ENCODE measurements at regions not wholly inside any gene's neighbourhood (a gene's known extent, or its start where the extent isn't known, plus 50 kb on each side); places are given as distances from the start of the nearest gene placed in this dataset.
"Not testable (repeated sequence)": the region's sequence is repeated elsewhere in the genome, so short reads cannot be mapped to it uniquely, and the experiment has no call there.

DNA sequence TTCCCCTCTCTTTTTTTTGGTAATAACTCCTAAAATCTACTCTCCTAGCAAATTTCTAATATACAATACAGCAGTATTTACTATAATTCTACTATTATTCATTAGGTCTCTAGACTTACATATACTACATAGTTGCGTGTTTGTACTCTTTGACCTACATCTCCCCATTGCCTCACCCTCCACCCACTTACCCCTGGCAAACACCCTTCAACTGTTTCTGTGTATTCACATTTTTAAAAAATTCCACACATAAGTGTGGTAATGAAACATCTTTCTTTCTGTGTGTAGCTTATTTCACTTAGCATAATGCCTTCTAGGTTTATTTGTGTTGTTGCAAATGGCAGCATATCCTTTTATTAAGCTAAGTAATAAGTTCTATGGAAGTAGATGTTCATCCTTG, 336.0 kb downstream of the CCDC85A start:
- no peak for DNase-seq

DNA sequence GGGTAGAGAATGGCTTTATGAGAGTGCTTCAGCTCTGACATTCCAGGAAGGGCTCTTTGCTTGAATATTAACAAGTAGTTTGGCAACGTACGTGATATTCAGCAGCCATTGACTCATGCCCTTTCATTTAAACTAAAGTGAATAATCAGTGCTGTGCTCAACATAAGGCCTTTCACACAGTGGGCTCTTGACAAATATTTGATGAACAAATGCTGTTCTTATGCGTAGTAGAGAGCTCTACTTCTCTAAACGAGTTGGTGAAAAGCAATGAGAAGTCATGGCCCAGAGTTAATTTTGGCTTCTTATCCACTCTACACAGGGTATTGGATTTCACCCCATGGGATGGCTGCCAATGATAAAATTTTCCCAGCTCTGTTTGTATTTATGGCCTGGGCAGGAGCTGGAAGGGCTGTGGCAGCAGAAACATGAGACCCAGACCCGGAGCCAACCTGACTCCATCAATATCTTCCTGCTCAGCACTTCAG, 338.9 kb downstream of the CCDC85A start:
- DNase-seq = peak; percentile 45

DNA sequence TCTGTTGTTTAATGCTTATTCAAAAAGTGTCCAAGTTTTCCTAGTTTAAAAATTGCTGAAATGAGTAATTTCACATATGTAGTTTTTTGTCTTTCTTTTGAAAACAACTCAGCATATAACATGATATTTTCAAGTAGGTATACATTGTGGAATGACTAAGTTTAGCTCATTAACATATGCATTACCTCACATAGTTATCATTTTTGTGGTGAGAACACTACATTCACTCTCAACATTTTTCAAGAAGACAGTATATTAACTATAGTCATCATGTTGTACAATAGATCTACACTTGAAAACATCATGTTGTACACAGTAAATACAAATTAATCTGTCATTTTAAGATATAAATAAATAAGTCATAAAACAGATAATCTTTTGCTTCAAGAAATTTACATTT, 340.0 kb downstream of the CCDC85A start:
- DNase-seq = no peak

DNA sequence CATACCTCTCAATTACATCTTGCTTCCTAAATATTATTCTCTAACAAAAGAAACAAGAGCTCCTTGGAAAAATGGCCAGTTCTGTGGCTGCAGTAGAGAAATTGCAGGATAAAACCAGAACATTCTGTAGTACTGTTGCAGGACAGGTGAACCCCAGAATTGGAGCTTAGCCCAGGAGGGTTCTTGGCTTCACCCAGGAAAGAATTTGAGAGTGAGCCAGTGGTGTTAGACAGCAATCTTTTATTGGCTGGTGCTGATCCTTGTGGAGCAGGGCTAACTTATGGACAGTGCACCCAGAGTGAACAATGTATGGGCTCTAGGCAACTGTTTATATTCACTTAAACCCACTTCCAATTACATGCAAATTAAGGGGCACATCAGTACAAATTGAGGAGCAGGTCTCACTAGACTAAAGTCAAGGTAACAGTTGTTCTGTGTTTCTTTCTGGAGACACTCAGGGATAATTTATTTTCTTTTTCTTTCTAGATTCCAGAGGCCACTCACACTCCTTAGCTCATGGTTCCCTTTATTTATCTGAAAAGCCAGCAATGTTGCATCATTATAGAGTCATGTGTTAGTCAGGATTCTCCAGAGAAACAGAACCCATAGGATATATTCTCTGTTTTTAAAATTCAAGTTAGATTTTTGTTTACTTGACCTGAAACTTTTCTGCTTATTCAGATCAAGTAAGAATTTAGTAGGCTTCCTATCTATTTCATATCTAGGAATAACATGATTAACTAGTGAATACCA, 348.1 kb downstream of the CCDC85A start:
- no peak for DNase-seq

DNA sequence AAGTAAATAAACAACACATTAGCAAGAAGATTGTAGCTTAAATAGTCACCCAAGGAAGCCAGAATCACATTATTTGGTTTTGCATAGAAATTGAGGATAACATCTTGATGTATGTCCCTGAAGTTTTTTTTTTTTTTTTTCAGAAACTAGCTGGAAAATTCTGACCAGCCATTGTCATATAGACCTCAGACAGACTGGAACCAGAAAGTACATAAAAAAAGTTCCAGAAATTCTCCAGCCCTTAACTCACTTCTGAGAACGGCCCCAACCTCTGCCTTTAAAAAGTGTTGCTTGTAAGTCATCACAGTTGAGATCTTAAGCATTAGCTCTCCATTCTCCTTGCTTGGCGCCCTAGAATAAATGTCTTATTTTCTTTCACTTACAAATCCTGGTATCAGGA, 350.5 kb downstream of the CCDC85A start:
- DNase-seq = no peak

DNA sequence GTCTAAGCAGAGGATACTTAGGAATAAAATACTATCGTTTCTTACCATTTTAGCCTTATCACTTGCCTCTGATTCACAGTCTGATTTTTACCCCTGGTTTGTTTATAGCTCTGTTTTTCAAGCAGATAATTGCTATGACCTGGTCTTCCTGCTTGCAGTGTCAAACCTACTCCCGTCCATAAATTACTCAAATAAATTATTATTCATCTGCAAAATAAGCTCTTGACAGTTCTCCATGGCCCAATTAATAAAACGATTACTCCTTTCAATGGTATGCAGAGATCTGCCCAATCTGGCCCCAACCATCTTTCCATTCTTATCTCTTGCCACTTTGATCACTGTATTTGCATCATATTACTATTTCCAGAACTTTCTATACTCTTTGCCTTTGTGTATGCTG, 354.0 kb downstream of the CCDC85A start:
- no peak for DNase-seq

DNA sequence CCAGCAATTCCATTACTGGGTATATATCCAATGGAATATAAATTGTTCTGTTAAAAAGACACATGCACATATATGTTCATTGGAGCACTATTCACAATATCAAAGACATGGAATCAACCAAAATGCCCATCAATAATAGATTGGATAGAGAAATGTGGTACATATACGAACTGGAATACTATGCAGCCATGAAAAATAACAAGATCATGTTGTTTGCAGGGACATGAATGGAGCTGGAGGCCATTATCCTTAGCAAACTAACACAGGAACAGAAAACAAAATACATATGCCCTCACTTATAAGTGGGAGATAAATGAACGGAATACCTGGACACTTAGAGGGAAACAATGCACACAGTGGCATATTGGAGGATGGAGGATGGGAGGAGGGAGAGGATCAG, 355.8 kb downstream of the CCDC85A start:
- DNase-seq = no peak

DNA sequence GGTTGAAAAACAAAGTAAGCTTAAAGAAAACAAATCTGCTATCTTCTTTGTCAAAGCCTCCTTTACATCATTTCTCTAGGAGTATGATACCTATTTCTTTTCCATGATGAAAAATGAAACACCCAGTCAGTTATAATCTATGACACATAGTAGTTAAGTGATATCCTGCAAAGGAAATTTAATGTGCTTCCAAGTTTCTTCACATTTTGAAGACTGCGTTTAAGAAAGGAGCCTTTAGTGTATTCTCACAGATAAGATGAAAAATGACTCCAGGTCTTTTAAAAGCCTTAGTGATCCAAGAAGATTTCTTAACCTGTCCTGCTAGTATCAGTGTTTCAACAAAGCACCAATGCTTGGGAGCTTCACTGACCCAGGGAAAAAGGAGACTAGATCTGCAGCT, 356.7 kb downstream of the CCDC85A start:
- DNase-seq = no peak

DNA sequence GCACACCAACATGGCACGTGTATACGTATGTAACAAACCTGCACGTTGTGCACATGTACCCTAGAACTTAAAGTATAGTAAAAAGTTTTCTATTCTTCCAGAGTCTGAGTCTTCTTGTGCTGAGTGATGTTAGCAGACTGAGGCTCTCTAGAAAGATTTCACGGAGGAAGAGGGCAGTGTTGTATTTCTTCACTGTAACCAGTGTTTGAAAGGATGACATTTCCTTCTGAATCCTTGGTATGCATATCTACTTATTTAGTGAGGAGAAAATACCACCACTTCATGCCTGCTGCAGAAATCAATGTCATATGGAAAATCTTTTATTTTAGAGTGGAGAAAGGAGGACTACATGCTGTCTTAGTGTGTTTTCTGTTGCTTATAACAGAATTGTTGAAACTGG, 357.1 kb downstream of the CCDC85A start:
- DNase-seq = no peak

DNA sequence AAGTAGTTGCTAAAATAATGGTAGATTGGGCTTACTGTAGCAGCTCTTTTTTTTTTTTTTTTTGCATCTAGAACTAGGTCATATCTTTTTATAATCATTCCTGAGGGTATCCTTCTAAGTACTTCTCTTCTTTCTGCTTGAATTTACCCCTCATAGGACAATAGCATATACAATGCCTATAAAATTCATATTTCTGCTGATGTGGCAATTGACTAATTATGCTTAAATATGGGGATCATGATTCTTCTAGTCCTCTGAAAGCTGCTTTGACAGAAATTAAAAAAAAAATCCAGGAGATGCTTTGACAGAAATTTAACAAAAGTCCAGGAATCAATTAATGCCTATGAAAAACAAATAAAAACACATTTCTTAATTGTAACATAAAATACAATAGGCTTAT, 358.4 kb downstream of the CCDC85A start:
- DNase-seq = no peak

DNA sequence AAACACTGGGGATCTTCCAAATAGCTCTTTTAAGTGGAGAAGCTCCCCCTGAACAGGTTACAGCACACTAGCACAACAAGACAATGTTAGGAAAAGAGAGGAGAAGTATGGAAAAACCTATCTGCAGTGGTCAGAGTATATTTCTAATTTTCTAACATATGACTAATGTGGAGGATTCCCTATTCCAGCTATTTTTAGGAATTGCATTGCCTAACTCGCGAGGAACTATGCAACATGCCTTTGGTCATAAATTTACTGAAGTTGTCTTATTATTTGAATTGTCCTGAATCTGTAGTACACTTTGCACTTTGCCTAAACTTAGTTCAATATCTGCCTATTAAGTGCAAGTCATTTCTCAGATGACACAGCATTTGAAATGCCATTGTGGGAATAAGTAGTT, 381.4 kb downstream of the CCDC85A start:
- DNase-seq = no peak

DNA sequence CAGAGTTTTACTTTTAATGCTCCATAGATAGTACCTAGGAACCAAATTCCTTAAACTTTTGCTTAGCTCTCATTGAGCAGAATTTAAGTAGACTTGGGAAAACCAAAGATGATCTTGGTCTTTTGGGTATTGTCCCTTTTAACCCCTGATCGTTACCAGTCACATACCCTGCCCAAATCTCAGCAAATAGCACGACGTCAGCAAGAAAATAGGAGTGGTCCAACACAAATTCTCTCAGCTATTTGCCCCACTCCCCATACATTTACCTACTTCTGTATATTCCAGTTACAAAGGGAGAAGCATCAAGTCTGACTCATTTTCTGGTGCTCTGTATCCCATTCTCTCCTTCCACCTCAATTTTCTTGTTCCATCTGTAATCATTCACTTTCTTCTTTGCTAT, 387.3 kb downstream of the CCDC85A start:
- no peak for DNase-seq

DNA sequence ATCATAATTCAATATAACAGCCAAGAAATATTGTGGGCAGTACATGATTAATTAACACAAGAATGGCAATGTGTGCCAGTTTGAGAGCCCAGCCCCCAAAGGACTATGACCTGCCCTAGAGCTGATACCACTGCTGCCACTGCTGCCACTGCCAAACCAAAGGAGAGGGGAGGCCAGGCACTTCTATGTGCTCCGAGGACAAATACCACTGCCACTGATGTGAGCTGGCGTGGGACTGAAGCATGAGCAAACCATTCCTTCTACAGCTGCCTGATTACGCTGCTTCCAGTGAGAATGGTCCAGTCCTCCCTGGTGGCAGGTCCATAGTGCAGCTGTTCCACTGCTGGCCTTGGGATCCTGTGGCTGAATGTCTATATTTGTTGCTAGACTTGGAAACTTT, 392.2 kb downstream of the CCDC85A start:
- no peak for DNase-seq

DNA sequence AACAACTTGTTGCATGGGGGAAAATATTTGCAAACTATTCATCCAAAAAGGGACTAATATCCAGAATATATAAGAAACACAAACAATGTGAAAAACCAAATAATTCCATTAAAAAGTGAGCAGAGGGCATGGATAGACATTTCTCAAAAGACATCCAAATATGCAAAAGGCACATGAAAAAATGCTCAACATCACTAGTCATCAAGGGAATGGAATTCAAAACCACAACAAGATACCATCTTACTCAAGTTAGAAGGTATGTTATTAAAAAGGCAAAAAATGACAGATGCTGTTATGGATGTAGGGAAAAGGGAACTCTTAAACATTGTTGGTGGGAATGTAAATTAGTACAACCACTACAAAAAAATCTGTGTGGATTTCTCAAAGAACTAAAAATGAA, 396.5 kb downstream of the CCDC85A start:
- no peak for DNase-seq

DNA sequence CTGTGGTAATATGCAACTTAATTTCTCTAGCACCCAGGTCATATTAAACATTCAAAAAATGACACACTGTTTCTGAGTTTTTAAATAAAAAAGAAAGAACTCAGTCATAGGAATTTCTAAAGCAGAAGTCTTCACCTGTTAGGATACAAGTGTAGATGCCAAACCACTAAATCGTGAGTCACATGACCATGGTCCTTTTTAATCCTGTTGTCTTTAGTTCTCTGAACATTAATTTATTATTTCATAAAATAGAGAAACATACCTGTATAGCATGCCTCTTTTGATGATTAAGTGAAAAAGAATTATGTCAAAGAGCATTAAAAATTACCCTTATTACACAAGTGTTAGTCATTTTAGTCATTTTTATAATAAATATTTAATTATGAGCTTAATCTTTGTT, 398.8 kb downstream of the CCDC85A start:
- DNase-seq = no peak

DNA sequence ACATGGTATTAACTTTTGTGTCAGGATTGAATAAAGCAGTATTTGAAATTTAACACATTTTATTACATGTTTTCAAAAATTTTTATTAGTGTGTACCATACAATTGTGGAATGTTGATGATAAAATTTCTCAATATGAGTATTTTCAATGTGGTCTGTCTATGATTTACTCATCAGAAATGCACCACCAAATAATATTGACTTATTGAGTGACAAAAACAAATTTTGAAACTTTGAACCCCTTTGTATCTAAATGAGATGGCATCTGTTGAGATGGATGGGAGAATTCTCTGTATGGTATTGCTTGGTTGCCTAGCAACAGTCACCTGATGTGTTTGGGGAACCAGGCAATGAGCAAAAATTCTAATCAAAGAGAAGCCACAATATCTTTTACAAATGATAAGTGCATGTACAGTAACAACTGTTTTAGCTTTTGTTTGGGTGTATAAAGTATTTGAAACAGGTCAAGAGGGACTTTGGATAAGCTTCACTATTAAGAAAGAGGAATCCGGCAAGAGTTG, 400.1 kb downstream of the CCDC85A start:
- no peak for DNase-seq

DNA sequence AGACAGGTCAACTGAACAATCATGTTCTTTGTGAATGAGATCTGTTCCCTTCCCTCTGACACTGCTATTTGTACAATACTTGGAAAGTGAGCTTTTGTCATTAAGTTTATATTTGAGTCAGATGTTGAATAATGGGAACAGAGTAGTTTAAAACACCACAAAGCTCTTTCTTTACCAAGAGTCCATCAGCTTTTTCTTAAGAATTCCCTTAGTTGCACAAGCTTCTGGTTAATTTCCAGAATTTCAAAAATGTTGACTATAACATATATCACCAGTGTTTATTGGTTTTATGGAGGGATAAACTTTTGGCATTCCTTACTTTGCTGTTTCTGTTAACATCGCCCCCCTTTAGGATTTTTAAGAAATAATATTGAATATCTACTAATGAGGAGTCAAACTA, 403.7 kb downstream of the CCDC85A start:
- DNase-seq = no peak

DNA sequence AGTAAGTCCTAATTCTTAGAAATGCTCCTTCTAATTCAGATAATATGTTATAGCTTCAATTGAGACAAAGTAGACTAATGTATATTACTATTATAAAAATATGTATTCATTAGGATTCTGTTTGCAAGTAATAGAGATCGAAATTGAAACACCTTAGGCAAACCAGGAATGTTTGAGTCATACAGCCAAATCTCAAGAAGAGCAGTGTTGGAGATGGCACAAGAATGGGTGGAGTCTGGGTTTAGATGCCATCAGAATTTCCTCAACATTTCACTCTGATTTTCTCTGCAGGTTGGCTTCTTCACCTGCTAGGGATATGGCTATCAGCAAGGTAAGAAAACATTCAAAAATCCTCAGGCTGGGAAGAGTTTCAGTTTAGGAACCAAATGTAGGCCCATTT, 405.4 kb downstream of the CCDC85A start:
- DNase-seq = no peak

DNA sequence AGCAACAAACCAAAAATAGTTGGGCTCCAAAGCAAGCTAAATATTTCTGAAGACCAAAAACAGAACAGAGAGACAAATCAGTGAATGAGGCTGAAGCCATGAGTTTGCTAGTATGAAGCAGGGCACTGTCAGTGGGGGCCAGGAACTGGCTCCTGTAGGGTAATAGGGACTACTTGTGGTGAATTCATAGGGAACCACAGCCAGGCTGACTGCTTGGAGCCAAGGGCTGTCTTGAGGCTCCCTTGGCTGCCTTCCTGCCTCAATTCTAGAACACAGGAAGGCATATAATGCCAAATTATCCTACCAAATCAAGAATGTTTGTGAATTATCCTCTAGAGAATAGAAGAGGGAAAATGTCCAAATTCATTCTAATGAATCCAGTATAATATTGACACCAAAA, 406.0 kb downstream of the CCDC85A start:
- DNase-seq = no peak

DNA sequence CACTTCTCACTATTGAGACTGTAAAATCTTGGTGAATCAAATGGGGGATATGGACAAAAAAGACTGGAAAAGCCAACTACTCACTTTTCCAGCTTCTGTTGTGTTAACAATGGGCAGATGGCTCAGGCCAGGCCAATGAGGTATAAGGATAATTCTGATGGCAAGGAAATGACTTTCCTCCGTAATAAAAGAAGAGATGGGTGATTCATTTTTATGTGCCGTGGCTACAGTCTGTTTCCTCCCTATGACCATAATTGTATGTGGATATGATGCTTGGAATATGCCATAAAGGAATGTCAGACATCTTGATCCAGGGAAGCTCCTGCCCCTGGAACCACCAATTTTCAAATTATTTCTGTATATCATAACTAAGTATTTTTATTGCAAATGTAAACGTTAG, 406.8 kb downstream of the CCDC85A start:
- no peak for DNase-seq

DNA sequence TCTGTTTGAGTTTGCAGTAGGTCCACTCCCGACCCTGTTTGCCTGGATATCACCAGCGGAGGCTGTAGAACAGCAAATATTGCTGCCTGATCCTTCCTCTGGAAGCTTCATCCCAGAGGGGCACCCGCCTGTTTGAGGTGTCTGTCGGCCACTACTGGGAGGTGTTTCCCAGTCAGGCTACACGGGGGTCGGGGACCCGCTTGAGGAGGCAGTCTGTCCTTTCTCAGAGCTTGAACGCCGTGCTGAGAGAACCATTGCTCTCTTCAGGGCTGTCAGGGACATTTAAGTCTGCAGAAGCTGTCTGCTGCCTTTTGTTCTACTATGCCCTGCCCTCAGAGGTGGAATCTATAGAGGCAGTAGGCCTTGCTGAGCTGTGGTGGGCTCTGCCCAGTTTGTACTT, 422.3 kb downstream of the CCDC85A start:
- DNase-seq = not testable (repeated sequence)

DNA sequence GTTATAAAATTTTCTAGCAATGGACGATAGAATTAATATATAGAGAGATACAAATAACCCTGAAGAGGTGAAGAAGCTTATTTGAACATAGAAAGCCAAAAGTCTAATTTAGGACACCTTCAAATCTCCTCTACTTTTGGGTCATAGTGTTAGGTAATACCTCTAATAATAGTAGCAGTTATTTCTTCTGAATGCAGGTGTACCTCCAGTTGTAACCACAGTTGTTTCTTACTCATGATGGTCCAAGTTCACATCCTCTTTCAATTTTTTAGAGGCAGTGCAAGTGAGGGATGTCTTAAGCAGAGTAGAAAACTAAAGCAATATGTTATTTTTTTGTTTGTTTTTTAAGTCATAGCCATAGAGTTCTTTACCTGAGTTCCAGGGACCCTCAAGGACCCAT, 429.5 kb downstream of the CCDC85A start:
- no peak for DNase-seq

DNA sequence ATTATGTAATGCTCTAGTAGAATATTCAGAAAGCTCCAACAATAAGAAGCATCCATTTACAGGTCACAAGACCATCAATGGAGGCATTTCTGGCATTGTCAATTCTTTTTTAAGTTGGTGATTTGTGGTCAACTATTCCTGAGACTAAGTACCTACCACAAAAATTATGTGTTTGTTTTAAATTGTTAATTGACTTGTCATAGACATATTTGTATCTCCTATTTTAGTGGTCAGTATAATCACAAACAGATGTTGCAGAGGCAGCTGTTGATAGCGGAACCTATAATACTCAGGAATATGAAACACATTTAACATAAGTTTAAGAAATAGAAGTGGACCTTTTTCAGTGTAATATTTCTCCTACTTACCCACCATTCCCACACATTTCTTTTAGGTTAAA, 430.1 kb downstream of the CCDC85A start:
- no peak for DNase-seq

DNA sequence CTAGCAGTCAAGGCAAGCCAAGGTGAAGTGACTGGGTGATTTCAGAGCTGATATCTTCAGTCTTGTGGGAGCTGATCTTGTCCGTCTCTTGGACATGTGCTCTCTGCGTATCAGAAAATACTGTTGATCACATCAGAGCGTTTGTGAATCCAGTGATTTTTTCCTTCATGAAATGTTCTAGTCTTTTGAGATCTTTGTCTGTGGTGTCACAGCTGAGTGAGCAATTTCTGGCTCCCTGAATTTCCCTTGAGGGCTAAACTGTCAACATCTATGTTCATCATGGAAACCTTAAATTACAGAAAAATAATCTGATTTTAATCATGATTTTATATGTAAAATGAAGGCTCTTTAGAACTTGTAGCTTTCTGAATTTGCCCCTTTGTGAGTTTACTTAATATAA, 432.0 kb downstream of the CCDC85A start:
- DNase-seq = no peak

DNA sequence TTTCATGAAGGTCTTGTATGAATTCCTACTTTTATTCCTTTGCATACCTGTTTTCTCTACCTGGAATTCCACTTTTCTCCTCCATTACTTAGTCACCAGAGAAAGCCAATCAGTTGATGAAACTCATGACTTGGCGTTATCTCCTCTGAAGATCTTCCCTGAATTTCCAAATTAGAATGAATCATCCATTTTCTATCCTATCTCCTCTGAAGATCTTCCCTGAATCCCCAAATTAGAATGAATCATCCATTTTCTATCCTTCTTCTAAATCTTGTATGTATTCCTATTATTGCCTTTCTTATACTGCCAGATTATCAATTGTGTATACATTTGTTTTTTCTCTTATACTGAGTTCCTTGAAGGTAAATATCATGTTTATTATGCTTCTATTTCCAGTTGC, 440.4 kb downstream of the CCDC85A start:
- DNase-seq = no peak

Measured in right forelimb (tissue), 1 donor.